ENCODE measurements at regions not wholly inside any gene's neighbourhood (a gene's known extent, or its start where the extent isn't known, plus 50 kb on each side); places are given as distances from the start of the nearest gene placed in this dataset.

DNA sequence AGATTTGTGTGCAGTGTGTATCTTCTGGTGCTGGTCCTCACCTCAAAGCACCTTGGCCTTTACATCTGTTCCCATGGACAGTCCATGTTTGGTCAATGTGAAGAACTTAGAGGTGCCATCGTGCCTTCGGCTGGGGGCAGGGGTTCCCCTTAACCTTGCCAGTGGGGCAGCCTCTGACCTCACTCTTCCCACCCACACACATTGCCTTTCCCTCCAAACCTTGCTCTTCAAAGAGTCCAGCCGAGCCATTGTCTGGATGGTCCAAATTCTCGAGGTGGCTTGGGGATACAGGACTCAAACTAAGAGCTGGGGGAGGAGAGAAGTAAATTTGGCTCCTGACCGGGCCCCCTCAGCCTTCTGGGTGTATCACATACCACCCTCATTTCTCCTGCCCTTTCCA is 76.2 kb upstream of the HABP2 start:
- TF ChIP-seq, protein P1, sequence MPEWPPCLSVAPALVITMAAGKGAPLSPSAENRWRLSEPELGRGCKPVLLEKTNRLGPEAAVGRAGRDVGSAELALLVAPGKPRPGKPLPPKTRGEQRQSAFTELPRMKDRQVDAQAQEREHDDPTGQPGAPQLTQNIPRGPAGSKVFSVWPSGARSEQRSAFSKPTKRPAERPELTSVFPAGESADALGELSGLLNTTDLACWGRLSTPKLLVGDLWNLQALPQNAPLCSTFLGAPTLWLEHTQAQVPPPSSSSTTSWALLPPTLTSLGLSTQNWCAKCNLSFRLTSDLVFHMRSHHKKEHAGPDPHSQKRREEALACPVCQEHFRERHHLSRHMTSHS (tag by site-specific recombination; IDR thresholded peaks at IDR 0.05): no peak
- TF ChIP-seq CTCF (tag by site-specific recombination; IDR thresholded peaks at IDR 0.05) (no peak), ZNF660 (tag by site-specific recombination; IDR thresholded peaks at IDR 0.05) (no peak), ZNF580 (tag by site-specific recombination; IDR thresholded peaks at IDR 0.05) (no peak), ZNF2 (tag by site-specific recombination; IDR thresholded peaks at IDR 0.05) (no peak), REST (tag by site-specific recombination; IDR thresholded peaks at IDR 0.05) (no peak), ZNF423 (tag by site-specific recombination; IDR thresholded peaks at IDR 0.05) (no peak), KLF1 (tag by site-specific recombination; IDR thresholded peaks at IDR 0.05) (no peak)
- TF ChIP-seq, protein P2, sequence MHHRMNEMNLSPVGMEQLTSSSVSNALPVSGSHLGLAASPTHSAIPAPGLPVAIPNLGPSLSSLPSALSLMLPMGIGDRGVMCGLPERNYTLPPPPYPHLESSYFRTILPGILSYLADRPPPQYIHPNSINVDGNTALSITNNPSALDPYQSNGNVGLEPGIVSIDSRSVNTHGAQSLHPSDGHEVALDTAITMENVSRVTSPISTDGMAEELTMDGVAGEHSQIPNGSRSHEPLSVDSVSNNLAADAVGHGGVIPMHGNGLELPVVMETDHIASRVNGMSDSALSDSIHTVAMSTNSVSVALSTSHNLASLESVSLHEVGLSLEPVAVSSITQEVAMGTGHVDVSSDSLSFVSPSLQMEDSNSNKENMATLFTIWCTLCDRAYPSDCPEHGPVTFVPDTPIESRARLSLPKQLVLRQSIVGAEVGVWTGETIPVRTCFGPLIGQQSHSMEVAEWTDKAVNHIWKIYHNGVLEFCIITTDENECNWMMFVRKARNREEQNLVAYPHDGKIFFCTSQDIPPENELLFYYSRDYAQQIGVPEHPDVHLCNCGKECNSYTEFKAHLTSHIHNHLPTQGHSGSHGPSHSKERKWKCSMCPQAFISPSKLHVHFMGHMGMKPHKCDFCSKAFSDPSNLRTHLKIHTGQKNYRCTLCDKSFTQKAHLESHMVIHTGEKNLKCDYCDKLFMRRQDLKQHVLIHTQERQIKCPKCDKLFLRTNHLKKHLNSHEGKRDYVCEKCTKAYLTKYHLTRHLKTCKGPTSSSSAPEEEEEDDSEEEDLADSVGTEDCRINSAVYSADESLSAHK (tag by site-specific recombination; IDR thresholded peaks at IDR 0.05): no peak
- TF ChIP-seq, protein P3, sequence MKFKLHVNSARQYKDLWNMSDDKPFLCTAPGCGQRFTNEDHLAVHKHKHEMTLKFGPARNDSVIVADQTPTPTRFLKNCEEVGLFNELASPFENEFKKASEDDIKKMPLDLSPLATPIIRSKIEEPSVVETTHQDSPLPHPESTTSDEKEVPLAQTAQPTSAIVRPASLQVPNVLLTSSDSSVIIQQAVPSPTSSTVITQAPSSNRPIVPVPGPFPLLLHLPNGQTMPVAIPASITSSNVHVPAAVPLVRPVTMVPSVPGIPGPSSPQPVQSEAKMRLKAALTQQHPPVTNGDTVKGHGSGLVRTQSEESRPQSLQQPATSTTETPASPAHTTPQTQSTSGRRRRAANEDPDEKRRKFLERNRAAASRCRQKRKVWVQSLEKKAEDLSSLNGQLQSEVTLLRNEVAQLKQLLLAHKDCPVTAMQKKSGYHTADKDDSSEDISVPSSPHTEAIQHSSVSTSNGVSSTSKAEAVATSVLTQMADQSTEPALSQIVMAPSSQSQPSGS (tag by site-specific recombination; IDR thresholded peaks at IDR 0.05; ENCODE audit: low read depth): no peak

All from HEK293 (cell line).